ENCODE measurements at regions not wholly inside any gene's neighbourhood (a gene's known extent, or its start where the extent isn't known, plus 50 kb on each side); places are given as distances from the start of the nearest gene placed in this dataset.
"Not testable (repeated sequence)": the region's sequence is repeated elsewhere in the genome, so short reads cannot be mapped to it uniquely, and the experiment has no call there.

- no peak for DNase-seq
These were observed 127.1 kb upstream of the SLC4A4 start for GRCh38 chr4:71211748-71212147.

DNA sequence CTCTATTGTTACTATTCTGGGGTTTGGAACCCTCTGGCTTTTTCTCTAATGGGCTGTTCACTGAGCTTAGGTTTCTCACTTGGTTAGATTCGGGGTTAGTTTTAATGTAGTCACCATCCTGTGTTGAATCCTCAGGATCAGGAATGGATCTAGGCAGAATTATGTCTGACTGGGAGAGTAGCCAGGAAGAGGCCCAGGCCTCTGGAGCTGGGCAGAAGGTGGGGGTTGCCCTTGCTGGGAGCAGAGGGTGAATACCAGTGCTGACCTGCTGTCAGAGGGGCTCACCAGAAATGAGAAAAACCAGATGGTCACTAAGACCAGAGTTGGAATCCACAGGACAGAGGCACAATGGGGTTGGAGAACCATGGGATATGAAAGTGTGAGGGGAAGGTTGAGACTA lies 126.6 kb upstream of the SLC4A4 start:
- no peak for DNase-seq

DNA sequence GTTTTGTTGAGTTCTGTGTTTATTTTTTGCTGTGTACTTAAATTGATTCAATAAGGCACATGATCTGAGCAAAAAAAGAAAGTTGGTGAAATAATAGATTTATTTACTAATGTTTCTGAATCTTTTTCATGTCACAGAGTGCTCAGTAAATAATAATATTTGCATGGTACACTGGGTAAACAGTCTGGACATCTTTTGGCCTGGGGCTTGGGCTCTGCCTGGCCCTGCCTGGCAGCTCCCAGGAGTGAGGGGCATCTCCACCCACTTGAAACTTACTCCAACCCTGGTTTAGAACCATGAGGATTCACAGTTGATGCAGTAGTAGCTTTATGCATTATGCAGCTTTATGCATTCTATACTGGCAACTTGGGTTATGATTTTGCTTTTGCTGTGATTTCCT lies 124.2 kb upstream of the SLC4A4 start:
- DNase-seq = no peak

- DNase-seq = no peak
These were observed 122.4 kb upstream of the SLC4A4 start for GRCh38 chr4:71216316-71216959.

- DNase-seq = no peak
These were observed 121.1 kb upstream of the SLC4A4 start for GRCh38 chr4:71217688-71218087.

- DNase-seq = not testable (repeated sequence)
These were observed 118.0 kb upstream of the SLC4A4 start for GRCh38 chr4:71220848-71221247.

DNA sequence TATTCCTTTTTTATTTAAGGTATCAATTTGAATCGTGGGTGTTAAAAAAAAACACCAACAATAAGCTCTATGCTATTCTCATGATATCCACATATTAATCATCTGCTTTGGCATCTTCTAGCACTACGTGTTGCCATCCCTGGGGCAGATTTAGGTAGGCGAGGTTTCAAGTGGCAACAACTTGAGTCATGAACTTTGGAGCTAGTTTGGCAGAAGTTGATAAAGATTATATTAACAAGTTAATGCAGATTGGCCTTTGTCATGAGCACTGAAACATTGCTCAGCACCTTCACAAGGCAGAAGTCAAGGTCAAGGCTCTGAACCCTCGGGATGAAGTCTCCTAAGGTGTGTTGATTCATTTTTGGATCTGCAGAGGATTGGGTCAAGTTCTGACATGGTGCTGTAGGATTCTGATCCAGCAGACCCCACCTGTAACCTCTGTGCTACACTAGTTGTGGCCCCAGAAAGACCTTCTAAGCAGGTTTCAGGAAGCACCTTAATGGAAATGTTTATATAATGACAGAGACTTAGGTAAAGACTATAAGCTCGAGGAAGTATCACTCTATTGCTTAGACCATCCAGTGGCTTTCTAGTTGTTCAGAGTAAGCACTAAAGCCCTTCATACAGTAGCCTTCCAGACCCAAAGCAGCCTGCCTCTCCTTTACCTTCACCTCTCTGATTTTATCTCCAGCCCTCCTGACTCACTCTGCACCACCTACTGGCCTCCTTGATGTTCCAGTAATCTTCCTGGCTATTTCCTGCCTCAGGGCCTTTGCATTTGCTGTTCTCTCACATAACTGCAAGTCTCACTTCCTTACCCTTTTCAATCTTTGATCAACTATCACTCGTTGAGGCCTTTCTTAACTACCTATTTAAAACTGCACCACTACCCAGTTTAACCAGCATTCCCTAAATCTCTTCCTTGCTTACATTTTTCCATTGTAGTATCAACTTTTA lies 117.0 kb upstream of the SLC4A4 start:
- no peak for DNase-seq

- no peak for DNase-seq
These were observed 116.2 kb upstream of the SLC4A4 start for GRCh38 chr4:71222661-71223060.

DNA sequence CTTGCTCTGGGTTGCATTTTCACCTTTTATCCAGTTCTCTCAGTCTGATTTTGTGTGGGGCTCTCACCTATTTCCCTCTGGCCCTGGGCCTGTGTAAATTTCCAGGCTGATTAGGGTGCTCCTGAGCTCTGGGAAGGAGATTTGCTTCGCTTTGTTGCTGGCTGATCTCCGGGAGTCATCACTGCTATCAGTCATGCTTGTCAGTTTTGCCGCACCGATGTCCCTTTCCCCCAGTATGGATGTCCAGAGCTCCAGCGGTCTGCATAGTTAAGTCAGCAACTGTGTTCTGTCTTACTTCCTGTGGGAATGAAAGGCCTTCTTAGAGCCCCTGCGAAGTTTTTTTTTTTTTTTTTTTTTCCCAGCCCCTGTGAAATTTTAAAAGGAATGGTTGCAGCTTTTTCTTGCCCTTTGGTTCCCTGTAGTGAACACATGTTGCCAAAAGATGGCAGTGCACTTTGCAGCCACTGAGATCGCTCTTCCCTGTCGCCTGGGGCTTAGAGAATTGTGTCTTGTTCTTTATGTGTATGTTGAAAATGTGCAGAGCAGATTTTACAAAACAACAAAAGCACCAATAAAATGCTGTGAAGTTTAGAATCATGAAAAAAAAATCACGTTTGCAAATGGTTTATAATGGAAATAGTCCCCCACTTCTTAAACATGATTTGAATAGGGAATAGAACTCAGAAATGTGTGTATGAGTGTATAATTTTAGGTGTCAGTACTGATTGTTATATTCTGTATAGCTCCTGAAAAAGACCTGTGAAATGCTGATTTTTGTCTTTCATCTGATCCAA lies 109.1 kb upstream of the SLC4A4 start:
- peak; percentile 39 for DNase-seq

DNA sequence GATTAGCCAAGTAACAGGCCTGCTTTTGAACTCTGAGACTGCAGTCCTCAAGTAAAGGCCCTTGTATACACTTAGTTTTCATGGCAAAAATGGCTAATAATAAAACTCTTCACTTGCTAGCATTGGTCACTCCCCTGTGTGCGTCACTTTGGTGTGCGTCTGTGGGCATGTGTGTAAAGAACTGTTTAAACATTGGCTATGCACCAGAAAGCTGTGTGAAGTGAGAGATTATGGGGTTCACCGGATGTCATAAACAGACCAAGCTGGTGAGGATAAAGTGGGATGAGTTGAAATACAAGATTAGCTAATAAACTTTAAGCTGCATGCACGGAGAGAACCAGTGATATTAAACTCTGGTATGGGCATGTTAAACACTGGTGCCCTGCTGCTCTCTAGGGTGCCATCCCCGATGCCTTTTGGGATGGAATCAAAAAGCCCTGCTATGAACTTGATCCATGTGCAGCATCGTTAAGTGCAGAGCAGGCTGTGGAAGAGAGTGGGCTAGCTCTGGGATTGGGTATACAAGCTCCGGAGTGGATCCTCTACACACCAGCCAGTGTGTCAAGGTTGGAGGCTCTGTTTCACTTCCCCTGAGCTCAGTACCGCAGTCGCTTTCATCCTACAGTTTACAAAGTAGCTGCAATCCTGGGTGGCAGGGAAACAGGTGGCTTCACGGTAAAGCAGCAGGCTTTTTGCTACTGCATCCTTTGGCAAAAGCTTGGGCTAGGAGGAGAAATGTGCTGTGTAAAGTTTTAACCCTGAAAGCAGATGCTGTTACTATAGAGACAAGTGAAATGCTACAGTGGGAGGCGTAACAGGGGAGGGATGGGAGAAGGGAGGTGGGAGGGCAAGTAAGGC lies 108.3 kb upstream of the SLC4A4 start:
- peak; percentile 83 for DNase-seq

GRCh38 chr4:71231129-71232055 lies 107.4 kb upstream of the SLC4A4 start:
- peak; percentile 94 for DNase-seq

- no peak for DNase-seq
These were observed 106.8 kb upstream of the SLC4A4 start for GRCh38 chr4:71232056-71232430.

- DNase-seq = no peak
These were observed 106.0 kb upstream of the SLC4A4 start for GRCh38 chr4:71232846-71233245.

- no peak for DNase-seq
These were observed 103.3 kb upstream of the SLC4A4 start for GRCh38 chr4:71235311-71236201.

GRCh38 chr4:71236226-71236625 lies 102.6 kb upstream of the SLC4A4 start:
- no peak for DNase-seq

- no peak for DNase-seq
These were observed 101.2 kb upstream of the SLC4A4 start for GRCh38 chr4:71237641-71238040.

DNA sequence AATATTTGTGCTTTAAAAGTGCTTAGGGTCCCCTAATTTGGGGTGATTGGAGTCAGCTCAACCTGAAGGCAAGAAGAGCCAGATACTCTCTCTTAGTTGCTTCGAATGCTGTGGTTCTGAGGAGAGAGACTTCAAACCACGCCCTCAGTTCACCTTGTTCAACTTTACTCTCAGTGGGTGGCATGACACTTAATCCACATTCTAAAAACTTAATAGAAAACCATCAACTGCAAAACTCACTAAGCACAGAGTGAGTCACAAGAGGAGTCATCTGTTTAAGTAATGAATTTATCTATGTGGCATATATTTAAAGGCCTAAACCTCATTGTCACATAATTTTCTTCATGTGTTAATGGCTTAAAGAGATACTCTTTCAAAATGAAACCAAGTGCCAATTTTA lies 99.5 kb upstream of the SLC4A4 start:
- DNase-seq = no peak

- DNase-seq = no peak
These were observed 98.7 kb upstream of the SLC4A4 start for GRCh38 chr4:71240094-71240493.

- DNase-seq = peak; percentile 76
These were observed 97.1 kb upstream of the SLC4A4 start for GRCh38 chr4:71241501-71242288.

Data from RPMI8226 (cell line).